GM19463 (cell line): ENCODE measurements at regions not wholly inside any gene's neighbourhood (a gene's known extent, or its start where the extent isn't known, plus 50 kb on each side); places are given as distances from the start of the nearest gene placed in this dataset.
"Not testable (repeated sequence)": the region's sequence is repeated elsewhere in the genome, so short reads cannot be mapped to it uniquely, and the experiment has no call there.

Experiments
- ATAC-seq: cut with Tn5 transposase; IDR thresholded peaks from one replicate; pipeline ENCODE4 v1.9.1; 2021; ENCODE audit warnings: mild to moderate bottlenecking, moderate library complexity; ENCODE audit not compliant: unreplicated experiment

GRCh38 chr5:13640270-13640669 lies 304.2 kb downstream of the DNAH5 start:
- ATAC-seq: no peak

GRCh38 chr5:13632676-13633075 lies 311.8 kb downstream of the DNAH5 start:
- ATAC-seq: no peak

- no peak for ATAC-seq
These were observed 315.3 kb downstream of the DNAH5 start for GRCh38 chr5:13629218-13629617.

GRCh38 chr5:13627673-13628454 lies 316.6 kb downstream of the DNAH5 start:
- no peak for ATAC-seq

- no peak for ATAC-seq
These were observed 318.8 kb downstream of the DNAH5 start for GRCh38 chr5:13625616-13626198.

GRCh38 chr5:13624283-13625074 lies 320.0 kb downstream of the DNAH5 start:
- ATAC-seq: no peak

- ATAC-seq: no peak
These were observed 330.9 kb downstream of the DNAH5 start for GRCh38 chr5:13613621-13614020.

- ATAC-seq: no peak
These were observed 332.9 kb downstream of the DNAH5 start for GRCh38 chr5:13611604-13612003.

- ATAC-seq: no peak
These were observed 335.0 kb downstream of the DNAH5 start for GRCh38 chr5:13609504-13609903.

- no peak for ATAC-seq
These were observed 338.4 kb downstream of the DNAH5 start for GRCh38 chr5:13606051-13606450.

- ATAC-seq: no peak
These were observed 343.4 kb downstream of the DNAH5 start for GRCh38 chr5:13601112-13601511.

GRCh38 chr5:13595978-13596377 lies 348.5 kb downstream of the DNAH5 start:
- ATAC-seq: no peak

GRCh38 chr5:13591621-13592020 lies 352.9 kb downstream of the DNAH5 start:
- no peak for ATAC-seq

GRCh38 chr5:13585324-13585723 lies 359.2 kb downstream of the DNAH5 start:
- ATAC-seq: no peak

GRCh38 chr5:13581914-13582313 lies 362.6 kb downstream of the DNAH5 start:
- ATAC-seq: no peak

- ATAC-seq: no peak
These were observed 363.4 kb downstream of the DNAH5 start for GRCh38 chr5:13581132-13581531.

GRCh38 chr5:13580058-13580457 lies 364.4 kb downstream of the DNAH5 start:
- no peak for ATAC-seq

- not testable (repeated sequence) for ATAC-seq
These were observed 365.4 kb downstream of the DNAH5 start for GRCh38 chr5:13579091-13579490.

- ATAC-seq: not testable (repeated sequence)
These were observed 366.0 kb downstream of the DNAH5 start for GRCh38 chr5:13578311-13579039.

- no peak for ATAC-seq
These were observed 369.9 kb downstream of the DNAH5 start for GRCh38 chr5:13574574-13574973.

- no peak for ATAC-seq
These were observed 372.3 kb downstream of the DNAH5 start for GRCh38 chr5:13572163-13572562.
